ENCODE measurements at regions not wholly inside any gene's neighbourhood (a gene's known extent, or its start where the extent isn't known, plus 50 kb on each side); places are given as distances from the start of the nearest gene placed in this dataset.
A peak's percentile ranks its signal among the peaks of the same experiment; 100 is the strongest.
"Not testable (repeated sequence)": the region's sequence is repeated elsewhere in the genome, so short reads cannot be mapped to it uniquely, and the experiment has no call there.

DNA sequence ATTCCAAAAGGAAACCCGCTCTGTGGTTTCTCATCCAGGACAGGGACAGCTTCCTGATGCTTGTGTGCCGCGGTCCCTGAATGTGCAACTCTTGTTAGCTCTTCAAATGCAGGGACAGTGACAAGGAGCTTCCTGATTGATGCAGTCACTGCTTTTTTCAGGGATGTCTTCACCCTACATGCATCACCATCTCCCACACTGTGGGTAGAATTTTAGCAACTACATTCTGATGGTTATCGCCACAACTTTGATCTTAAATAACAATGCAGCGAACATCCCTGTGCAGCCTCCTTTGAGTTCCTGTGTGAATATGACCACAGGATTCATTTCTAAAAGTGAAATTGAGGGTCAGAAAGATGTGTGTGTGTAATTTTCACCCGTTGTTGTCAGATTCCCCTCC, 115.0 kb downstream of the GGTLC2 start:
- DNase-seq = no peak

GRCh38 chr22:22759889-22760546, 115.6 kb downstream of the GGTLC2 start:
- DNase-seq = no peak

DNA sequence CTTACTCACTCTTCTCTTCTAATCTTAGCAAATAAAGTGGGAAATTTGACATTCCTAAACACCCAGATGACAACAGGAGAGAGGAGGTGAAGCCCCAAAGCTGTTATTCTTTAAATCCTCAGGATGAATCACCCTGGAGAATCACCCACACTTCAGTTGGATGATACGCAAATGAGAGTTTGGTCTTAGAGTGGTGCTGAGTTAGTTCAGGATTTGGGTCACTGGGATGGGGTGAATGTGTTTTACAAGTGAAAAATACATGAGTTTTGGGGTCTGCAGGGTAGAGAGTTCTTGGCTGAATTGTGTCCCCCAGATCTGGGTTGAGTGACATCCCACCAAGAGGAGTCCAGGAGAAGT, 117.2 kb downstream of the GGTLC2 start:
- no peak for DNase-seq

DNA sequence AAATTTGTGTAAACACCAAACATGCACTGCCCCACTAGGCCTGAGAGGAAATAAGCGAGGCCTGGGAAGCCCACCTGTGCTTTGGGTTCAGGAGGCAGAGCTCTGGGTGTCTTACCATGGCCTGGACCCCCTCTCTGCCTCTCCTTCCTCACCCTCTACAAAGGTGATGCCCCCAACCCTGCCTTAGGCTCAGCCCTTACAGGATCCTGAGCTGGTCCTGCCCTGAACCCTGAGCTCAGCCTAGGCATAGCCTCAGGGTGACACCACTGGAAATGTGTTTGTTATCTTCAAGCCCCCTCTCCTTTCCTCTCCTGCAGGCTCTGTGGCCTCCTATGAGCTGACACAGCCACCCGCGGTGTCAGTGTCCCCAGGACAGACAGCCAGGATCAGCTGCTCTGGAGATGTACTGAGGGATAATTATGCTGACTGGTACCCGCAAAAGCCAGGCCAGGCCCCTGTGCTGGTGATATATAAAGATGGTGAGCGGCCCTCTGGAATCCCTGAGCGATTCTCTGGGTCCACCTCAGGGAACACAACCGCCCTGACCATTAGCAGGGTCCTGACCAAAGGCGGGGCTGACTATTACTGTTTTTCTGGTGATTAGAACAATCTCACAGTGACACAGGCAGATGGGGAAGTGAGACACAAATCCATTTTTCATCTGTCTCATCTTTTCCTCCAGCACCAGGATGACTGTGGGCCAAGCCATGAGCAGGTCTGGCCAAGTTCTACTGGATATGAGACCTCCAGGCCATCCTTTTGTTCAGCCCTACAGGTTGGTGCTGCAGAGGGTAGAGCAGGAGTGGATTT, 117.8 kb downstream of the GGTLC2 start:
- DNase-seq = no peak

DNA sequence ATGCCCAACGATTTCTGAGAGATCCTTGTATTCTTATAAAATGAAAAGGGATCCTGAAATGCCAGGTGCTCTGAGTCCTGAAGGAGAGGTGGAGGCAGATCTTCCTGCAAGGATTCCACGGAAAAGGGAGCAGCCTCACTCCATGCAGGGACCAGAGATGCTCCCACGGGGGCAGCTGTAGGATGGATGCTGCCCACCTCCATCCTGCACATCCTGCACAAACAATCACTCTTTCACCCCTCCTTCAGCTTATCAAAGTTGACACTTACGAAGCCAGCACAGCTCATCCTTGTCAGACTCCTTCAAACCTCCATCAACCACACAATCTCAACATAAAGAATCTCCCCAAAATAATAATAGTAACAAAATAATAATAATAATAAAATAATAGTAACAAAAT, 119.1 kb downstream of the GGTLC2 start:
- DNase-seq = no peak

GRCh38 chr22:22764085-22764484, 119.7 kb downstream of the GGTLC2 start:
- no peak for DNase-seq

DNA sequence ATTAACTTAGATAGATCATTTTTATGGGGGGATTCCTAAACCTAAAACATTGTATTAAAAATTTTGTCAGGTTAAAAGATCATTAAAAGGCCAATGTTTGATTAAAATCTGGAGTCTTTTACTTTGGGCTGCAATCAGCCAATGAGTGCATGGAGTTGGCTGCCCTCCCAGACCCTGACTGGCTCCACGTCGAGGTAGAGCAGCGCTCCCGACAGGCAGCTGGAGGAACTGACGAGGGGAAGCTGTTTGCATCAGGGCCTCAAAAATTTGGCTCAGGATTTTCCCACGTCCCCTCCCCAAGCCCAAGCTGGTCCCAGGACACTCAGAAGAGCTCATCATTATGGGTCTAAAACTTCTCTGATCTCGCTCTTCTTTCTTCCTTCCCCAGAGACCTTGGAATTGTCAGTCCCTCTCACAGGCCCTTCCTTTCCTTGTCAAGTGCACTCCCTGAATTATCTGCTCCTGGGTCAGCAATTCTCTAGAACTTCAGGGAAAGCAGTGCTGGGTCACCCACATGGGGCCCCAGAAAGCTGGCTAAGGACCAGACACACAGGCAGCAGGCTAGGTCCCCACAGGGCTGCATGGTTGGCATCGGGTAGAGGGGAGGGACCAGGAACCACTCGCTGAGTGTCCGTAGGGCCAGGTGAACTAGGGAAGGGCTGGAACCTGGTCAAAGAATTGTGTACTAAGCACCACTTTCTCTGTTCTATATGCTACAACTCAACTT, 119.6 kb upstream of the IGLL5 start:
- no peak for DNase-seq

DNA sequence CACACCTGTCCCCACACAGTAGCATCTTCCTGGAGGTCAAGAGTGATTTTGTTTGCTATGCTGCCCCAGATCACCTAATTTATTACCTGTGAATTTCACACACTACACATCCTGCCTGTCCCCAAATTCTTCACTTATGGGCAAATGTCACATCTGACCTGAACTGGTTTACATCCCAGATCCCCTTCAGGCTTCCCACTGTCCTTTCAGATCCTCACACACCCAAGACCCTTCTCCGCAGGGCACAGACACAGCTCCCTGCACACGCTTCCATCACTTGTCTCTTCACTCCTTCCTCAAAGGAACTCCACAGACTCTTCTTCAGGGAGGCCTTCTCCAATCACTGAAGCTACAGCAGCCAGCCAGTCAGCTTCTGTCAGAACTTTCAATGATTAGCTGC, 118.7 kb upstream of the IGLL5 start:
- DNase-seq = no peak

DNA sequence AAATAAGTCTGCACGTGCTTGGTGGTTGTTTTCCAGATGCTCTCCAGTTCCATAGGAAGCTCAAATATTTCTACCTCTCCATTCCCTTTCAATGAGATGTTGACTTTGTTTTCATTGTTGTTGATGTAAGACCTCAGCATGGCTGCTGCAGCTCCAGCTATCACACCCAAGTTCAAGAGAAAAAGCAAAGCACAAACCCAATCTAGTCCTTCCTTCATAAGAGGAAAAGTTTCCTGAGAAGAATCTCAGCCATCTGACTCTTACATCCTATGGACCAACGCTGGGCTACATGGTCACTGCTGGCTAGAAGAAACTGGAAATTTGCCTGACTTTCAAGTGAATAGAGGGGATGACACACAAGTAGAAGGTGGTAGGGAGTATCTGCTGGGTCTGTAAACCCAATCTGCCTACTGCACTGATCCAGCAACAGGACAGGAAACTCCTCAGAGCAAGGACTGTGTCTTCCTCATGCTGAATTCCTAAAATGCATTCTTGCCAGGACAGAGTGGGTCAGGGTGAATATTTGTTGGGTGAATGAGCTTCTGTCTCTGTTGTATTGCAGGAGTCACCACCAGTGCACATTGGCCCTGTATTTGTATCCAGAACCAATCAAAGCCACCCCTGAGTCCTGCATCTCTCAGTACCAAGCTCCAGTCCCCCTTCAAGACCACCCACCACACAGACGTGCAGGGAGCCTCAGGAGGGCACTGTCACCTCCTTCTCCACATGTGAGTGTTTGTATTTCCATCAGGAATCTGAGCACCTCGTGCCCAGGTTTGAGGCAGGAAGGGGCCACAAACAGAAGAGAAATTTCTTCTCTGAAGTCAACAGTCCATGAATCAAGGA, 118.0 kb upstream of the IGLL5 start:
- DNase-seq = no peak

DNA sequence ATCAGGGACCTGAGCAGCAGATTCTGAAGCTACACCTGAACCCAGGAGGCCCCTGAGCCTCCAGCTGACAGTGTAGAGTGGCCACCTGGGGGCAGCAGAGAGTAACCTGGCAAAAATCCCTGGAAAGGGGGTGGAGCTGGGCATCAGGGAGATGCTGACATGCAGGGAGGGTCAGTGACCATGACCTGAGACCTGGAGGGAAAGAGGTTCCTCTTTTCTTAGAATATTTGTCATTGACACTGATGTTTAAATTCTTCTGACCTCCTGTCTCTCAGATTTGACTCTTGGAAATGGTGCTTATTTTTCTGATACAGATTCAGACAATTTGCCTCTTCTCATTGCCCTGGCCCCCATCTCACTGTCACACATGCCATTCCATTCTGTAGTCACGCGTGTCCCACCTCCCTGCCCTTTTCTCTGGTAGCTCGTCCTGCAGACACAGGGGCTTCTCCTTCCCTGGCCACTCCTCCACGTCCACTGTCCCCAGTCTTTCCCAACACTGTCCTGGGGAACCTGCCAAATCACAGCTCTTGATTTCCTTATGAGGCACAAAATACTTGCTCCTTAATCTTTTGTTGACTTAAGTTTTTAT, 117.2 kb upstream of the IGLL5 start:
- DNase-seq = peak; percentile 31 to 65 (median 33)

GRCh38 chr22:22770881-22771280, 116.7 kb upstream of the IGLL5 start:
- DNase-seq = no peak

- DNase-seq = no peak
Measured at GRCh38 chr22:22771696-22772377, 115.8 kb upstream of the IGLL5 start.

DNA sequence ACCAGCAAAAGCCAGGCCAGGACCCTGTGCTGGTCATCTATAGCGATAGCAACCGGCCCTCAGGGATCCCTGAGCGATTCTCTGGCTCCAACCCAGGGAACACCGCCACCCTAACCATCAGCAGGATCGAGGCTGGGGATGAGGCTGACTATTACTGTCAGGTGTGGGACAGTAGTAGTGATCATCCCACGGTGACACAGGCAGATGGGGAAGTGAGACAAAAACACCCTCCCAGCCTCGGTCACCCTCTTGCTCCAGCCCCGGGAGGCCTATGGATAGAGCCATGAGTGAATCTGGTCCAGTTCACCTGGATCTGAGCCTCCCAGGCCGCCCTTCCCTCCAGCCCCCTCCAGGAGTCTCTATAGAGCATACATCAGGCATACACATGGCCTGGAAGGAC, 115.2 kb upstream of the IGLL5 start:
- DNase-seq = no peak

GRCh38 chr22:22772883-22773282, 114.7 kb upstream of the IGLL5 start:
- DNase-seq = no peak

GRCh38 chr22:22773427-22773826, 114.2 kb upstream of the IGLL5 start:
- no peak for DNase-seq

DNA sequence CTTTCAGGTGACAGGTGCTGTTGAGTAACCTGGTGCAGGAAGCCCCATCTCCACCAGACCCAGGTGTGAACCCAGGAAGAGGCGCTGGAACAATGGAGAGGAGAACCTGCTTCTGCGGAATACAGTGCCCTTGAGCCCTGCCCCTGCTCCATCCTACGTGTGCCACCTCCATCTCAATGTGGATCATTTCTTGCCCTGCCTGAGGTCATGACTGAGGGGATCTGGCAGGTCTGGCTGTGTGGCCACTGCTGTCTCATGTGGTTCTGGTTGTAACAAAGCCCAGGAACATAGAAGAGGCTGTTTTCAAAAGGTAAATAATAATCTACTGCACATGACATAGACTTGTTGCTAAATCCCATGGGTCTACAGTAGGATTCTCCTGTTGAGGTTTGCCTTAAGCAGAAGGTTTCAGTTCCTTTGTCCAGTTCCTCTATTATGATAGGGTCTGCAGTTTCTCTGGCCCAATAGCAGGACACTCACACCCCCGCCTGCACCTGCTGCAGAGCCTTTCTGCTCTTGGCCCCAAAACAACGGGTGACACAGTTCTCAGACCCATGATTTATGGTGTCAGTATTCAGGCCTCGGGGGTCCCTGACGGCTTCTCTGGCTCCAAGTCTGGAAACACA, 113.5 kb upstream of the IGLL5 start:
- DNase-seq = no peak

- DNase-seq = not testable (repeated sequence)
Measured at GRCh38 chr22:22774762-22775161, 112.9 kb upstream of the IGLL5 start.

DNA sequence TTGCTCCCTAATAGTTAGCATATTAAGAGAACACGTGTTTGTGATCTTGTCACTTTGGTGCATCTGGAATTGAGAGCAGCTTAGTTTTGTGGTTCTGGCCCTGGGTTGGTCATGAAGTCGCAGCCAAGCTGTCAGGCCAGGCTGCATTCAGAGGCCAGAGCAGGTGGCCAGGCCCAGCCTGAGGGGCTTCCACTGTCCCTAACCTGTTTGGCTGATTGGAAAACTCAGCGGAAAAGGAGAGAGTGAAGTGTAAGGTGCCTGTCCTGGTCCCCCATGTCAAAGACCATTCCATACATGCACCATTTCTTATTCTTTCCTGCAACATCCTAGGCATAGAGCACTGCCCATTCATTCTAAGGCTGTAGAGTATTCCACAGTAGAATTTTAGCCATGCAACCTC, 111.5 kb upstream of the IGLL5 start:
- no peak for DNase-seq

- no peak for DNase-seq
Measured at GRCh38 chr22:22779213-22779612, 108.4 kb upstream of the IGLL5 start.

- no peak for DNase-seq
Measured at GRCh38 chr22:22783575-22783974, 104.0 kb upstream of the IGLL5 start.

- no peak for DNase-seq
Measured at GRCh38 chr22:22784249-22785039, 103.2 kb upstream of the IGLL5 start.

Measured in NCI-H1417 (cell line).